ENCODE measurements at regions not wholly inside any gene's neighbourhood (a gene's known extent, or its start where the extent isn't known, plus 50 kb on each side); places are given as distances from the start of the nearest gene placed in this dataset.

- peak; percentile 57 for DNase-seq (ENCODE audit: low read depth, low spot score)
Measured at GRCh38 chr11:109106151-109106906, 315.7 kb upstream of the C11orf87 start.

- no peak for DNase-seq (ENCODE audit: low read depth, low spot score)
Measured at GRCh38 chr11:109109150-109109549, 312.8 kb upstream of the C11orf87 start.

DNA sequence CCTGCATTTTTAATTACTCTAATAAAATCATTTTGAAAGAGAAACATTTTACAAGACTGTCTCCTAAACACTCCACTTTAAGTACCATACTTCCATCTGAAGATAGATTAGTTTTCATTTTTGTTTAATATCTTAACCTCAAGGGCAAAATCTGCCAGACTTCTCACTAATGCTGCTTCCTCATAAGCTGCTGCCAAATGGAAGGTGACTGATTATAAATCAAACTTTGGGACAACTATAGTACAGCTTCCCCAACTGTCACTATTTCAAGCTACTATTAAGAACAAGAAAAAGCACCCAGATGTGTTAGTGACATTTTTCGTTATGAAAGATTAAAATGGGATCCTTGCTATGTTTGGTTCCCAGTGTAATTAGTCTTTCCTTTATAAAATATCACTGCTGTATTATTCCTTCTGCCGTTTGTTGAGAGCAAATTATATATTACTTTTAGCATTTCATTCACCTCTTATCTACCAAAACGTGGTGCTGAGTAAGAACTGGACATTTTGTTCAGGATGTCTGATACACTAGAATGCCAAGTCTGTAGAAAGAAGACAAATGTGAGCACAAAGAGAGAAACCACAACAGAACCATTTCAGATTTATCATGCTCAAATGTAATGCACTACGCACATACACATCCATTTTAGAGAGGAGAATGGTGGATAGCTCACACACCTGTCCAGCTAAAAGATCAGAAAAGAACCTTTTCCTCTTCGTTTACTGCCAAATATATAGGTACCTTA, 312.2 kb upstream of the C11orf87 start:
- no peak for DNase-seq (ENCODE audit: low read depth, low spot score)

- no peak for DNase-seq (ENCODE audit: low read depth, low spot score)
Measured at GRCh38 chr11:109112261-109112660, 309.7 kb upstream of the C11orf87 start.

- DNase-seq (ENCODE audit: low read depth, low spot score), result no peak
Measured at GRCh38 chr11:109112821-109113280, 309.1 kb upstream of the C11orf87 start.

DNA sequence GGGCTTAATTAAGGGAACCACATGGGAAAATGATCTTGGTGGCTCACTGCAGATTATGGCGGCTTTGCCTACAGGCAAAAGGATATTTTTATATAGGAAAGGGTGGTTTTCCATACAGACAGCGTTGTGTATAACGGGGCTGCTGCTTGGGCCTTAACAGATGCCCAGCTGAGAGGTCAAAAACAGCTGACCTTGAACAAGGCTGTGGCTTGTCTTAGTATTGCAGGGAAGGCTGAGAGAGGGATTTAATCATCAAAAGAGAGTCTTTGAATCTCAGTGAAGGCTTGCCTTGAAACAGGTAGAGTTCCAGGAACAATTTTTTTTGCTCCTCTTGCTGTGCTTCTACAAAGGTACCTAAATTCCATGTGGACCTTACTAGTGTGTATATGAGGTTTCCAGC, 301.6 kb upstream of the C11orf87 start:
- no peak for DNase-seq (ENCODE audit: low read depth, low spot score)

- peak; percentile 9 for DNase-seq (ENCODE audit: low read depth, low spot score)
Measured at GRCh38 chr11:109121173-109121932, 300.6 kb upstream of the C11orf87 start.

DNA sequence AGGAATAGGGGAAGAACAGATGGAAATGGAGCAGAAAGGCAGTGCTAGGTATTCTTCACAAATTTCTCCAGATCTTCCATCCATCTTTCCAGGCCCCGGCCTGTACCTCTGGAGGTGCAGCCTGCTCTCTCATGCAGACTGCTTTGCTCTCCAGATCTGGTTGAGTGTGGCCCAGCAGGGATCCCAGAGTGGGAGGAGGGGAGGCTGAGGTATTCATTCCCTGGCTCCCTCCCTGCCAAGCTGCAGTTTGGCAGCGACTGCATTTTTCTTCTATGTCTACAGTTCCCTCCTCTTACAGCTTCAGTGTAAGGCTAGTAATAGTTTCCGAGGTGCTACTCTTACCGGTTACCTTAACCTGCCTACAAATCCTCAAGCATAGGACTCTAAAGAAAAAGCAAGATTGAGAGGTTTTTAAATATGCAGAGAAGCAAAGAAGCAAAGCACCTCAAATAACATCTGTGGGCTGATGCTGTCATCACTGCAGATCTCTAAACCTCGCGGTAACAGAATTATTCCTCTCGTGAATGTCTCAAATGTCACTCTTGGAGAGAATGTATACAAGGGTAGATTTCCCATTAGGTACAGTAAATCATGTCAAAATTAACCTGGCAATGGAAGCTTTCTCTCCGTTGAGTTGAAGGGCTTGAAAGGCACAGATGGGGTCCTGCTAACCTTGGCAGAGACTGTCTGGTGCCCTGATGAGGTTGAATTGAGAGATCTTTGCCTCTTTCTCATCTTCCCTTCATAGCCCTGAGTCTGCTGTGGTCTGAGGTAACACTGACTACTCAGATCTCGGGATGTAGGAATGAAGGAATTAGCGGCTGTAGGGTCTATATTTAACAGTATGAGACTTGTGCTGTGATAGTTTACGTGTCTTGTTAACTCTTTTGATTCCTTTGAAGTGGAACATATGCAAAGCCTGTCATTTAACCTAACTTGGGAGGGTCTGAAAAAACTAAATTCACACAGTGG, 297.9 kb upstream of the C11orf87 start:
- DNase-seq (ENCODE audit: low read depth, low spot score), result peak; percentile 44

- DNase-seq (ENCODE audit: low read depth, low spot score), result no peak
Measured at GRCh38 chr11:109130910-109131309, 291.1 kb upstream of the C11orf87 start.

DNA sequence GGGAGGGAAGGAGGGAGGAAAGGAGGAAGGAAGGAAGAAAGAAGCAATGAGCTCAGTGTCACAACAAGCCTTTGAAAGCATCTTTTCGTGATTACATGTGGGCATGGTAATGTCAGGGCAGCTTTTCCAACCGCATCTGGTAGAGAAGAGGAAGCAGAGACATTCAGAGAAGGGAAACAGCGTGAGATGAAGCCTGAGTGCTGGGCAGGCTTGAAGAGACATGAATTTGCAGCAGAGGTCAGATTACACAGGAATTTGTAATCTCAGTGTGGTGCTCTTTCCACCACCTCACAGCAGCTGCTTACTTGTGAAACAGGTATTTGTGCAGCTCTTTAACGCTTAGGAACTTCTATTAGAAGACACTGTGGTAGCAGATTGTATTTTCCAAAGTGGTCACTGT, 289.5 kb upstream of the C11orf87 start:
- DNase-seq (ENCODE audit: low read depth, low spot score), result no peak

DNA sequence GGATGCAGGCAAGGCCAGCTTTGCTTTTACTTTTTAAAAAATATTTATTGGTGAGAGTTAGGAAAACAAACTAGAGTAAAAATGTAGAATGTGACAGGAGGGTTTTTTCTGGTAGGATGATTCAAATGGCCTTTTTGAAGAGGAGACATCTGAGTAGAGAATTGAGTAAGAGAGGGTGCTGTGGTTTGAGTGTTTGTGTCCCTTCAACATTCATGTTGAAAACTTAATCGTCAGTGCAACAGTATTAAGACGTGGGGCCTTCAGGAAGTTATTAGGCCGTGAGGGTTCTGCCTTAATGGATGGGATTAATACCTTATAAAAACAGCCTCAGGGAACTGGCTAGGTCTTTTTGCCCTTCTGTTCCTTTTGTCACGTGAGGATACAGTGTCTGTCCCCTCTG, 288.8 kb upstream of the C11orf87 start:
- DNase-seq (ENCODE audit: low read depth, low spot score), result no peak

- DNase-seq (ENCODE audit: low read depth, low spot score), result no peak
Measured at GRCh38 chr11:109135627-109136026, 286.4 kb upstream of the C11orf87 start.

DNA sequence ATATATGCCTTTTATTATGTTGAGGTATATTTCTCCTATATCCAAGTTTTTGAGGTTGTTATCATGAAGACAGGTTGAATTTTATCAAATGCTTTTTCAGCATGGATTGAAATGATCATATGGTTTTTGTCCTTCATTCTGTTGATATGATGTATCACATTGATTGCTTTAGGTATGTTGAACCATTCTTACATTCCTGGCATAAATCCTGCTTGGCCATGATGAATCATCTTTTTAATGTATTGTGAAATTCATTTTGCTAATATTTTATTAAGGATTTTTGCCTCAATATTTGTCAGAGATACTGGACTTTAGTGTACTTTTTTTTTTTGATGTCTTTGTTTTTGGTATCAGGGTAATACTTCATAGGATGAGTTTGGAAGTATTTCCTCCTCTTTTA, 283.8 kb upstream of the C11orf87 start:
- no peak for DNase-seq (ENCODE audit: low read depth, low spot score)

DNA sequence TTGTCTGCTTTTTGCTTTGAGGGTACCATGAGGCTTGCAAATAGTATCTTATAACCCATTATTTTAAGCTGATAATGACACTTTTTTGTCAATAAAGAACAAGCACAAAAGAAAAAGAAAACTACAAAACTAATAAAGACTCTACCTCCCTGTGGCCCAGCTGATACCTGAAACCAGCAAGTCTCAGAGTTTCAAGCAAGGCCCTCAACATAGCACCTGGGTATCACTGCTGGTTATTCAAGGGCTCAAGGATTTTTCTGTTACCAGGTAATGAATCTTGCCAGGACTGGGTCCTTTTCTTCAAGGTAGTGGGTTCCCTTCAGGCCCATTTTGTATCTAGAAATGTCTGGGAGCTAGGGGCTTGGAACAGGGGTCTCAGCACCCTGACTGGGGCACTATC, 281.6 kb upstream of the C11orf87 start:
- DNase-seq (ENCODE audit: low read depth, low spot score), result no peak

- peak; percentile 8 for DNase-seq (ENCODE audit: low read depth, low spot score)
Measured at GRCh38 chr11:109140857-109141515, 281.0 kb upstream of the C11orf87 start.

GRCh38 chr11:109145287-109145686, 276.7 kb upstream of the C11orf87 start:
- DNase-seq (ENCODE audit: low read depth, low spot score), result no peak

DNA sequence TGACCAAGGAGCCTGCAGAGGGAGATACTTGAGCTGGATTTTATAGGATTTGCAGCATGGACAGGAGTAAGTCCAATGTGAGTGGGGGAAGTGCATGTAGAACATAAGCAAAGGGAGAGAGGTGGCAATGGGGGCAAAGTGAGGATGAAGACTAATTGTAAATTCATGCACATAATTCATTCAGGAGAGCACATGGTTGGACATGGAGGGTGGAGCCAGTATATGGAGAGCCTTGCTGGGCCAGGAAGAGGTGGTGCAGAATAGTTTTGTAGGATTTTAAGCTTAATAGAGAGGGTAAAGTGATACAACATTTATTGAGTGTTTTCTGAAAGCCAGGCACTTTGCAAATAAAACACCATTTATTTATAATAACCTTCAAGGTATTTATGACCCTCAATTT, 274.3 kb upstream of the C11orf87 start:
- DNase-seq (ENCODE audit: low read depth, low spot score), result no peak

DNA sequence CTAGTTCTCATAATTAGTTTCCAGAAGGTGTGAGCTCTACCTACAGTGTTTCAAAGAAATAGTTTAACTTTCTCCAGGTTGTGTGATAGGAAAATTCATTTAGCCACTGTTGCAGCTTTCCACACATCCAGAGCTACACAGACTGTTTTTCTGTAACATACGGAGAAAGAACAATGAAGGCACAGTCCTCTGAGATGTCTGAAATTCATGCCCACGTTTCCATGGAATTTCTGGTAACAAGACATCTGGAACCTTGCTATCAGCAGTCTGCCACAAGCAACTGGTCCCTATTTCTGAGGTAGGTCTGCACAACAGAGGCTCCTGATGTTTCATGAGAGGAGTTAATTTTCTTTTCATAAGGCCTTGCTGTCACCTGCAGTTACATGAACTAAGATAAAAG, 273.3 kb upstream of the C11orf87 start:
- DNase-seq (ENCODE audit: low read depth, low spot score), result no peak

GRCh38 chr11:109150581-109150980, 271.4 kb upstream of the C11orf87 start:
- DNase-seq (ENCODE audit: low read depth, low spot score), result peak; percentile 6

DNA sequence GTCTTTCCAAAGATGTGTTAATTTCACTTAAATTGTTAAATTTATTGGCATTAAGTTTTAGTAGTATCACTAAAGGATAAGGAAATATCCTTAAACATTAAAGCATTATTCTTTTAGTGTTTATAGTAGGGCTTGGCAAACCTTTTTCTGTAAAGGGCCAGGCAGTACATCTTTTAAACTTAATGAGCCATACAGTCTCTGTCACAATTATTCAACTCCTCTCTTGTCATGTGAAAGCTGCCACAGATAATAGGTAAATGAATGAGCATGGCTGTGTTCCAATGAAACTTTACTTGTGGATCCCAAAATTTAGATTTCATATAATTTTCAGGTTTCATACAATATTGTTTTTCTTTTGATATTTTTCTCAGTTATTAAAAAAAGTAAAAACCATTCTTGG, 268.2 kb upstream of the C11orf87 start:
- DNase-seq (ENCODE audit: low read depth, low spot score), result no peak

- no peak for DNase-seq (ENCODE audit: low read depth, low spot score)
Measured at GRCh38 chr11:109155291-109155690, 266.7 kb upstream of the C11orf87 start.

Data from ELF-1 (cell line).